K562 (cell line): ENCODE measurements at regions not wholly inside any gene's neighbourhood (a gene's known extent, or its start where the extent isn't known, plus 50 kb on each side); places are given as distances from the start of the nearest gene placed in this dataset.

Experiments
- ATAC-seq: fragments of 200-7000 bp; cut with Tn5 transposase; 3 replicates; pipeline ENCODE4 v1.9.1; 2020; ENCODE audit warnings: moderate library complexity
- BruUV-seq: library from RNA; stranded (reverse); fragments of 400-500 nt; replicated peaks from 2 replicates; lab custom pipeline; 2021; lab: Mats Ljungman, UMichigan
- CTCF ChIA-PET: fragments of 300-600 bp; formaldehyde crosslinking; extraction: SDS; loops from one replicate; lab custom pipeline; 2021; ENCODE audit warnings: low intra/inter-chr PET ratio; lab: Yijun Ruan, JAX
- POLR2A ChIA-PET: fragments of 300-600, 350-650 bp; sonication (Branson Sonifier 250); formaldehyde crosslinking; extraction: SDS; loops from one replicate; lab custom pipeline; 2021; ENCODE audit warnings: antibody characterized with exemption, inconsistent platforms; lab: Yijun Ruan, JAX
- DNase-seq, 4 experiments: peaks; one replicate each; pipeline versions ENCODE4 v3.0.0 to v3.0.0-alpha.2; 2011 to 2018; ENCODE audit warnings: low spot score in 3 of 4, mixed read lengths in 3 of 4; ENCODE audit errors: extremely low read depth in 1 of 4
- FAIRE-seq: peaks from 2 replicates; lab custom pipeline; 2011; peaks lifted over from hg19 to GRCh38; lab: Jason Lieb, UNC
- H2AFZ ChIP-seq: 2 replicates; pipeline ENCODE4 v1.6.0; 2011; ENCODE audit warnings: low read depth, low read length, control low read depth, inconsistent platforms
- H3K27ac ChIP-seq: fragments of 200-600 bp; 3 replicates; pipeline ENCODE4 v1.8.0; 2011; ENCODE audit warnings: low read depth, mild to moderate bottlenecking, control low read depth, inconsistent platforms, low read length, moderate library complexity, mixed read lengths; ENCODE audit errors: extremely low read depth
- H3K27me3 ChIP-seq, 2 experiments: fragments of 300-600 bp in 1 of 2; 2 replicates in 1 of 2; 3 replicates in 1 of 2; pipeline versions ENCODE4 v1.6.0 to v1.8.0; 2011; ENCODE audit warnings: inconsistent platforms in 2 of 2, low read length in 2 of 2, mild to moderate bottlenecking in 1 of 2, mixed read lengths in 1 of 2, moderate library complexity in 1 of 2; ENCODE audit not compliant: control insufficient read depth in 2 of 2, insufficient read depth in 2 of 2
- H3K36me3 ChIP-seq: fragments of 300-600 bp; 3 replicates; pipeline ENCODE4 v1.8.0; 2011; ENCODE audit warnings: mild to moderate bottlenecking, low read length, inconsistent platforms; ENCODE audit not compliant: control insufficient read depth, insufficient read depth
- H3K4me1 ChIP-seq, 2 experiments: fragments of 200-600 bp in 1 of 2; replicated peaks in 1 of 2; 2 replicates in 1 of 2; 3 replicates in 1 of 2; pipeline versions ENCODE4 v1.5.1 to v1.8.0; 2011; ENCODE audit warnings: inconsistent platforms in 2 of 2, low read length in 2 of 2, mild to moderate bottlenecking in 1 of 2, mixed read lengths in 1 of 2, moderate library complexity in 1 of 2; ENCODE audit not compliant: control insufficient read depth in 2 of 2, insufficient read depth in 2 of 2
- H3K4me2 ChIP-seq: 2 replicates; pipeline ENCODE4 v1.6.1; 2011; ENCODE audit warnings: low read length, control low read depth, inconsistent platforms, mixed read lengths; ENCODE audit not compliant: insufficient read depth
- H3K4me3 ChIP-seq: fragments of 200-600 bp; sonication (generic), shearing (Covaris generic); 2 replicates; pipeline ENCODE4 v1.5.1; 2016; ENCODE audit warnings: control low read depth, inconsistent platforms
- H3K79me2 ChIP-seq: fragments of 200-600 bp; 3 replicates; pipeline ENCODE4 v1.8.0; 2011; ENCODE audit warnings: low read length, inconsistent platforms; ENCODE audit not compliant: control insufficient read depth, insufficient read depth
- H3K9ac ChIP-seq, 2 experiments: 2 replicates each; pipeline versions ENCODE4 v1.6.0 to v1.6.1; 2011; ENCODE audit warnings: low read depth in 2 of 2, low read length in 2 of 2, control low read depth in 1 of 2, inconsistent platforms in 1 of 2, mild to moderate bottlenecking in 1 of 2, mixed read lengths in 1 of 2; ENCODE audit not compliant: insufficient read depth in 1 of 2
- H3K9me1 ChIP-seq: one replicate; pipeline ENCODE4 v1.6.0; 2011; ENCODE audit warnings: inconsistent platforms, mild to moderate bottlenecking, low read length, moderate library complexity; ENCODE audit not compliant: control insufficient read depth, insufficient read depth
- H3K9me3 ChIP-seq: replicated peaks from 2 replicates; pipeline ENCODE4 v1.5.1; 2011; ENCODE audit warnings: low read depth, low read length, inconsistent platforms; ENCODE audit not compliant: control insufficient read depth, insufficient read depth
- H4K20me1 ChIP-seq: replicated peaks from 2 replicates; pipeline ENCODE4 v1.6.1; 2011; ENCODE audit warnings: low read length, inconsistent platforms, mixed read lengths; ENCODE audit not compliant: control insufficient read depth, insufficient read depth
- BRD9 ChIP-seq: fragments of 450-650 bp; IDR thresholded peaks from 2 replicates; pipeline ENCODE4 v1.6.1; 2018; ENCODE audit warnings: low read depth; ENCODE audit not compliant: partially characterized antibody
- CUX1 ChIP-seq: fragments of 200-800 bp; sonication (Bioruptor generic); IDR thresholded peaks from 2 replicates; pipeline ENCODE4 v1.6.1; 2016; ENCODE audit warnings: missing genetic modification characterization, missing compliant biosample characterization
- FOXM1 ChIP-seq, 2 experiments: fragments of 450-650 bp in 1 of 2; sonication (generic) in 1 of 2; formaldehyde crosslinking in 1 of 2; IDR thresholded peaks; 2 replicates each; pipeline versions ENCODE4 v1.6.1 to v1.9.0; 2017 to 2022; ENCODE audit warnings: low read depth in 2 of 2, mild to moderate bottlenecking in 2 of 2, missing genetic modification reagents in 1 of 2, moderate library complexity in 1 of 2
- FOXP1 ChIP-seq: sonication (generic); formaldehyde crosslinking; IDR thresholded peaks from 2 replicates; pipeline ENCODE4 v1.8.0; 2022; ENCODE audit warnings: mild to moderate bottlenecking, missing genetic modification reagents
- KDM2B ChIP-seq: fragments of 250-450 bp; sonication (Bioruptor Pico); IDR thresholded peaks from 2 replicates; pipeline ENCODE4 v1.8.0; 2021; ENCODE audit warnings: mild to moderate bottlenecking, moderate library complexity
- MAFG ChIP-seq: fragments of 450-650 bp; conservative IDR thresholded peaks from 2 replicates; pipeline ENCODE4 v1.6.1; 2016; ENCODE audit warnings: missing genetic modification characterization, missing compliant biosample characterization
- MXI1 ChIP-seq: IDR thresholded peaks from 2 replicates; pipeline ENCODE4 v1.6.1; 2011; ENCODE audit warnings: low read depth, mild to moderate bottlenecking, improper control_type of control experiment, low read length
- POU5F1 ChIP-seq: fragments of 150-350 bp; IDR thresholded peaks from 2 replicates; pipeline ENCODE4 v1.6.1; 2014; ENCODE audit warnings: borderline replicate concordance, low read length, low read depth, mild to moderate bottlenecking; ENCODE audit not compliant: partially characterized antibody
- RCOR1 ChIP-seq, 2 experiments: IDR thresholded peaks; 2 replicates each; pipeline ENCODE4 v1.6.1; 2012; ENCODE audit warnings: low read depth in 2 of 2, low read length in 2 of 2, borderline replicate concordance in 1 of 2, improper control_type of control experiment in 1 of 2
- RUNX1 ChIP-seq: sonication (generic); IDR thresholded peaks from 2 replicates; pipeline ENCODE4 v1.6.1; 2016; ENCODE audit warnings: antibody characterized with exemption, low read depth
- TAF1 ChIP-seq: IDR thresholded peaks from 2 replicates; pipeline ENCODE4 v1.6.1; 2011; ENCODE audit warnings: mild to moderate bottlenecking, low read length, moderate library complexity; ENCODE audit not compliant: insufficient read depth, control insufficient read depth, severe bottlenecking; ENCODE audit errors: extremely low read depth
- ZC3H11A ChIP-seq: IDR thresholded peaks from 2 replicates; pipeline ENCODE4 v1.6.1; 2012; ENCODE audit warnings: low read depth, low read length, improper control_type of control experiment
- ZNF444 ChIP-seq: fragments of 250-450 bp; sonication (Bioruptor Pico); IDR thresholded peaks from 2 replicates; pipeline ENCODE4 v1.4.0; 2020; ENCODE audit warnings: mild to moderate bottlenecking, moderate library complexity
- ZSCAN32 ChIP-seq: fragments of 450-650 bp; formaldehyde crosslinking; IDR thresholded peaks from 2 replicates; pipeline ENCODE4 v1.4.0; 2020; ENCODE audit warnings: mild to moderate bottlenecking, moderate library complexity
- whole genome bisulfite sequencing: fragments of 100-300 bp; shearing (Covaris generic); methylation state at CpG from one replicate; pipeline ENCODE4 v1.1.6; 2016; ENCODE audit warnings: low coverage, mixed read lengths; ENCODE audit not compliant: insufficient coverage; ENCODE audit errors: missing lambda C conversion rate; 5-methylcytosine and 5-hydroxymethylcytosine counted together
- in situ Hi-C: fragments of 300-500 bp; cut with MboI; formaldehyde crosslinking; loops from 4 replicates; pipeline ENCODE4 v1.15.0; 2018; ENCODE audit warnings: inconsistent platforms, mixed read lengths
- intact Hi-C: fragments of 100-400 bp; cut with micrococcal nuclease; formaldehyde crosslinking; loops from 2 replicates; pipeline ENCODE4 v1.14.2; 2022
- TF ChIP-seq, protein P1 (sequence below): fragments of 250-450 bp; sonication (Bioruptor Pico); IDR thresholded peaks from 2 replicates; pipeline ENCODE4 v1.8.0; 2021; ENCODE audit warnings: moderate library complexity, mild to moderate bottlenecking, inconsistent platforms

- no peak for FAIRE-seq
Observed at GRCh38 chr10:58896229-58896628, 280.2 kb upstream of the PHYHIPL start.

More at GRCh38 chr10:58896229-58896628, 280.2 kb upstream of the PHYHIPL start:
- Histone ChIP-seq H3K27ac (no peak overlapping the region), H3K79me2 (no peaks in the 10 kb centered on the region), H3K27me3 (no peaks in the 10 kb centered on the region), H3K9me3 (no peaks in the 10 kb centered on the region), H3K4me1 (no peaks in the 10 kb centered on the region), H3K9me1 (no peaks in the 10 kb centered on the region), H3K9ac (no peak overlapping the region), H3K4me3 (no peak overlapping the region), H3K4me2 (no peak overlapping the region), H4K20me1 (no peaks in the 10 kb centered on the region), H2AFZ (no peak overlapping the region), H3K36me3 (no peaks in the 10 kb centered on the region)
- 0% methylated on average over 1 of the region's 1 CpG for WGBS
- DNase-seq = no peak
- POLR2A ChIA-PET = no interaction called here
- BruUV-seq = no TSS peak
- no peak for ATAC-seq
- in situ Hi-C loops = no loop called here
- TF ChIP-seq FOXM1 (IDR thresholded peaks at IDR 0.05; ENCODE audit: low read depth) (no peak), FOXM1 (CRISPR knock-in tag; IDR thresholded peaks at IDR 0.05; ENCODE audit: low read depth) (no peak), KDM2B (CRISPR knock-in tag) (no peak), POU5F1 (no peak), MAFG (tag) (no peak), ZNF444 (CRISPR knock-in tag) (no peak), ZSCAN32 (CRISPR knock-in tag) (no peak), RCOR1 (IDR thresholded peaks at IDR 0.05; ENCODE audit: borderline replicate concordance in 1 of 2, low read depth in 2 of 2, low read length in 2 of 2) (no peak), TAF1 (no peak), CUX1 (CRISPR knock-in tag) (no peak), FOXP1 (CRISPR knock-in tag) (no peak), RUNX1 (no peak), BRD9 (no peak), MXI1 (no peak), ZC3H11A (no peak)
- TF ChIP-seq, protein P1, sequence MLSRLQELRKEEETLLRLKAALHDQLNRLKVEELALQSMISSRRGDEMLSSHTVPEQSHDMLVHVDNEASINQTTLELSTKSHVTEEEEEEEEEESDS = no peak
- intact Hi-C loops = no loop called here
- CTCF ChIA-PET = no interaction called here
